ENCODE measurements at regions not wholly inside any gene's neighbourhood (a gene's known extent, or its start where the extent isn't known, plus 50 kb on each side); places are given as distances from the start of the nearest gene placed in this dataset.
A peak's percentile ranks its signal among the peaks of the same experiment; 100 is the strongest.

GRCh38 chr16:26649381-26650045, 417.2 kb upstream of the C16orf82 start:
- no peak for FAIRE-seq

DNA sequence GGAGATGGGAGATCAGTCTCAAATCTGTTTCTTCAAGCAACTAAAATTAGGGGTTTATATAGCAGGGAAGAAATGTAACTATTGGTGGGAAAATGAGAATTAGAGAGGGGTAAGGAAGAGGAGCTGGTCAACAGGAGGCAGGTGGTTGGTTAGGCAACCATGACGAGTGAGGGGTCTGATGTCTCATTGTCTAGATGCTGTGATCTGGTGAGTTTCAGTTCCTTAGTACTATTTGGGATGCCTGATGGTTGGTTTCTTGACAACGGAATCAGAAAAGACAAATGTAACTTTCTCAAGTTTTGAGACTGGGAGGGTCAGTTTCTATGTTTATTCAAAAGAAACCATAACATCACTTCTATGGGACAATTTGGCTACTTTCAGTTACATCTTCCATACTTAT, 415.3 kb upstream of the C16orf82 start:
- TF ChIP-seq, protein P1, sequence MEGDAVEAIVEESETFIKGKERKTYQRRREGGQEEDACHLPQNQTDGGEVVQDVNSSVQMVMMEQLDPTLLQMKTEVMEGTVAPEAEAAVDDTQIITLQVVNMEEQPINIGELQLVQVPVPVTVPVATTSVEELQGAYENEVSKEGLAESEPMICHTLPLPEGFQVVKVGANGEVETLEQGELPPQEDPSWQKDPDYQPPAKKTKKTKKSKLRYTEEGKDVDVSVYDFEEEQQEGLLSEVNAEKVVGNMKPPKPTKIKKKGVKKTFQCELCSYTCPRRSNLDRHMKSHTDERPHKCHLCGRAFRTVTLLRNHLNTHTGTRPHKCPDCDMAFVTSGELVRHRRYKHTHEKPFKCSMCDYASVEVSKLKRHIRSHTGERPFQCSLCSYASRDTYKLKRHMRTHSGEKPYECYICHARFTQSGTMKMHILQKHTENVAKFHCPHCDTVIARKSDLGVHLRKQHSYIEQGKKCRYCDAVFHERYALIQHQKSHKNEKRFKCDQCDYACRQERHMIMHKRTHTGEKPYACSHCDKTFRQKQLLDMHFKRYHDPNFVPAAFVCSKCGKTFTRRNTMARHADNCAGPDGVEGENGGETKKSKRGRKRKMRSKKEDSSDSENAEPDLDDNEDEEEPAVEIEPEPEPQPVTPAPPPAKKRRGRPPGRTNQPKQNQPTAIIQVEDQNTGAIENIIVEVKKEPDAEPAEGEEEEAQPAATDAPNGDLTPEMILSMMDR (IDR thresholded peaks at IDR 0.05; ENCODE audit: insufficient read depth, low read length, severe bottlenecking), result no peak
- H3K27me3 ChIP-seq (ENCODE audit: control insufficient read depth, insufficient read depth, low read length), result no peaks in the 10 kb centered on the region
- FAIRE-seq, result no peak
- no peak for DNase-seq (ENCODE audit: low read depth)
- no peaks in the 10 kb centered on the region for H3K36me3 ChIP-seq (ENCODE audit: control insufficient read depth, insufficient read depth, low read length)
- no peak overlapping the region for H3K4me3 ChIP-seq (ENCODE audit: low read depth, low read length)

More at GRCh38 chr16:26649381-26650045, 417.2 kb upstream of the C16orf82 start:
- Histone ChIP-seq H3K27me3 (ENCODE audit: control insufficient read depth, insufficient read depth, low read length) (no peaks in the 10 kb centered on the region), H3K36me3 (ENCODE audit: control insufficient read depth, insufficient read depth, low read length) (no peaks in the 10 kb centered on the region), H3K4me3 (ENCODE audit: low read depth, low read length) (no peak overlapping the region)
- DNase-seq (ENCODE audit: low read depth), result no peak
- TF ChIP-seq, protein P1 (IDR thresholded peaks at IDR 0.05; ENCODE audit: insufficient read depth, low read length, severe bottlenecking), result no peak

- TF ChIP-seq, protein P1 (IDR thresholded peaks at IDR 0.05; ENCODE audit: insufficient read depth, low read length, severe bottlenecking), result no peak
- Histone ChIP-seq H3K36me3 (ENCODE audit: control insufficient read depth, insufficient read depth, low read length) (no peaks in the 10 kb centered on the region), H3K27me3 (ENCODE audit: control insufficient read depth, insufficient read depth, low read length) (no peaks in the 10 kb centered on the region), H3K4me3 (ENCODE audit: low read depth, low read length) (no peak overlapping the region)
- FAIRE-seq (no peak), DNase-seq (ENCODE audit: low read depth) (no peak)
Measured at GRCh38 chr16:26651884-26652283, 414.8 kb upstream of the C16orf82 start.

DNA sequence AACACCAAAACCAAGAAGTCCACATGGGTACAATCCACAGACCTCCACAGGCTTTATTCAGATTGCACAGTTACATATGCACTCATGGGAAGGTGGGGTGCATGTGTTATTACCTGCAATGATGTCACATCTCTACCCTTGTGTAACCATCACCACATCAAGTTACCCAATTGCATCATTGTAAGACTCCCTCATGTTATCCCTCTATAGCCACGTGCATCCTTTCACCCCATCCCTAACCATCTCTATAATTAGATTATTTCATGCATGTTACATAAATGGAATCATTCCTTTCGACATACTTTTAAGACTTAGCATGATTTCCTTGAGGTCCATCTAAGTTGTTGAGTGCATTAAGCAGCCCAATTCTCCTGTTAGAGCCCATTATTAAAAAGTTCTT, 408.2 kb upstream of the C16orf82 start:
- Histone ChIP-seq H3K36me3 (ENCODE audit: control insufficient read depth, insufficient read depth, low read length) (no peaks in the 10 kb centered on the region), H3K4me3 (ENCODE audit: low read depth, low read length) (no peak overlapping the region), H3K27me3 (ENCODE audit: control insufficient read depth, insufficient read depth, low read length) (no peaks in the 10 kb centered on the region)
- FAIRE-seq (no peak), DNase-seq (ENCODE audit: low read depth) (no peak)
- TF ChIP-seq, protein P1 (IDR thresholded peaks at IDR 0.05; ENCODE audit: insufficient read depth, low read length, severe bottlenecking), result no peak

DNA sequence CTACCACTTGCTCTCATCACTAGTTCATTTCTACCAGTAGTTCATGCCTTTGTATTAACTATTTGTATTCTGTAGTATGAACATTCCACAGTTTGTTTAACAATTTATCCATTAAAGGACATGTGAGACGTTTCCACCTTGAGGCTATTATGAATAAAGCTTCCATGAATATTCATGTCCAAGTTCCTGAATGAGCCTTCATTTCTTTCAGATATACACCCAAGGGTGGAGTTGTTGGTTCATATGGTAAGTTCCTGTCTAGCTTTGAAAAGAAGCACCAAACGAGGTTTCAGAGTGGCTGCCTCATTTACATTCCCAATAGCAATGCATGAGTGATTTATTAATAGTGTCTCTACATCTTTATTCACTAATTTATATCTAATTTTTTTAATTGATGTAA, 407.8 kb upstream of the C16orf82 start:
- TF ChIP-seq, protein P1 (IDR thresholded peaks at IDR 0.05; ENCODE audit: insufficient read depth, low read length, severe bottlenecking), result no peak
- FAIRE-seq, result no peak
- DNase-seq (ENCODE audit: low read depth), result no peak
- no peaks in the 10 kb centered on the region for H3K36me3 ChIP-seq (ENCODE audit: control insufficient read depth, insufficient read depth, low read length)
- H3K4me3 ChIP-seq (ENCODE audit: low read depth, low read length), result no peak overlapping the region
- H3K27me3 ChIP-seq (ENCODE audit: control insufficient read depth, insufficient read depth, low read length), result no peaks in the 10 kb centered on the region

GRCh38 chr16:26664086-26664485, 402.6 kb upstream of the C16orf82 start:
- no peak overlapping the region for H3K4me3 ChIP-seq (ENCODE audit: low read depth, low read length)
- peak; percentile 32 for FAIRE-seq
- TF ChIP-seq, protein P1 (IDR thresholded peaks at IDR 0.05; ENCODE audit: insufficient read depth, low read length, severe bottlenecking), result no peak
- no peak for DNase-seq (ENCODE audit: low read depth)
- no peaks in the 10 kb centered on the region for H3K27me3 ChIP-seq (ENCODE audit: control insufficient read depth, insufficient read depth, low read length)
- H3K36me3 ChIP-seq (ENCODE audit: control insufficient read depth, insufficient read depth, low read length), result no peaks in the 10 kb centered on the region

Measured in bronchial epithelial cell (primary cell).